ENCODE measurements at regions not wholly inside any gene's neighbourhood (a gene's known extent, or its start where the extent isn't known, plus 50 kb on each side); places are given as distances from the start of the nearest gene placed in this dataset.
"Not testable (repeated sequence)": the region's sequence is repeated elsewhere in the genome, so short reads cannot be mapped to it uniquely, and the experiment has no call there.

- in situ Hi-C loops (cut with HindIII; ENCODE audit: low pct_unique_long_range_greater_than_20kb, low sequenced_read_pairs), result no loop called here
- TF ChIP-seq JUND (IDR thresholded peaks at IDR 0.05; ENCODE audit: low read depth), result no peak
- DNase-seq (ENCODE audit: low read depth in 1 of 2, low spot score in 1 of 2), result no peak
These were observed 122.5 kb upstream of the RBMS1 start for GRCh38 chr2:160616149-160616548.

GRCh38 chr2:160621748-160622147 is 128.1 kb upstream of the RBMS1 start:
- in situ Hi-C loops (cut with HindIII; ENCODE audit: low pct_unique_long_range_greater_than_20kb, low sequenced_read_pairs), result no loop called here
- DNase-seq (ENCODE audit: low read depth in 1 of 2, low spot score in 1 of 2), result no peak
- TF ChIP-seq JUND (IDR thresholded peaks at IDR 0.05; ENCODE audit: low read depth), result no peak

- in situ Hi-C loops (cut with HindIII; ENCODE audit: low pct_unique_long_range_greater_than_20kb, low sequenced_read_pairs); DNase-seq (ENCODE audit: low read depth in 1 of 2, low spot score in 1 of 2): not testable (repeated sequence)
These were observed 134.5 kb upstream of the RBMS1 start for GRCh38 chr2:160628020-160628637.

GRCh38 chr2:160628811-160629210 is 135.2 kb upstream of the RBMS1 start:
- DNase-seq (ENCODE audit: low read depth in 1 of 2, low spot score in 1 of 2), result no peak
- no peak for TF ChIP-seq JUND (IDR thresholded peaks at IDR 0.05; ENCODE audit: low read depth)
- in situ Hi-C loops (cut with HindIII; ENCODE audit: low pct_unique_long_range_greater_than_20kb, low sequenced_read_pairs), result no loop called here

GRCh38 chr2:160630801-160631590 is 137.4 kb upstream of the RBMS1 start:
- TF ChIP-seq JUND (IDR thresholded peaks at IDR 0.05; ENCODE audit: low read depth), result no peak
- no peak for DNase-seq (ENCODE audit: low read depth in 1 of 2, low spot score in 1 of 2)
- in situ Hi-C loops (cut with HindIII; ENCODE audit: low pct_unique_long_range_greater_than_20kb, low sequenced_read_pairs), result no loop called here

- TF ChIP-seq JUND (IDR thresholded peaks at IDR 0.05; ENCODE audit: low read depth), result peak; percentile 68; the same call in 1 of the 2 replicates
- peak in 1 of 2 experiments; percentile 80 for DNase-seq (ENCODE audit: low read depth in 1 of 2, low spot score in 1 of 2)
- in situ Hi-C loops (cut with HindIII; ENCODE audit: low pct_unique_long_range_greater_than_20kb, low sequenced_read_pairs), result no loop called here
These were observed 138.7 kb upstream of the RBMS1 start for GRCh38 chr2:160632084-160632975.

GRCh38 chr2:160634436-160634835 is 140.8 kb upstream of the RBMS1 start:
- peak in 1 of 2 experiments; percentile 82 for DNase-seq (ENCODE audit: low read depth in 1 of 2, low spot score in 1 of 2)
- in situ Hi-C loops (cut with HindIII; ENCODE audit: low pct_unique_long_range_greater_than_20kb, low sequenced_read_pairs), result no loop called here
- TF ChIP-seq JUND (IDR thresholded peaks at IDR 0.05; ENCODE audit: low read depth), result no peak

- in situ Hi-C loops (cut with HindIII; ENCODE audit: low pct_unique_long_range_greater_than_20kb, low sequenced_read_pairs), result no loop called here
- no peak for DNase-seq (ENCODE audit: low read depth in 1 of 2, low spot score in 1 of 2)
- TF ChIP-seq JUND (IDR thresholded peaks at IDR 0.05; ENCODE audit: low read depth), result no peak
These were observed 141.9 kb upstream of the RBMS1 start for GRCh38 chr2:160635488-160635887.

- no peak for TF ChIP-seq JUND (IDR thresholded peaks at IDR 0.05; ENCODE audit: low read depth)
- in situ Hi-C loops (cut with HindIII; ENCODE audit: low pct_unique_long_range_greater_than_20kb, low sequenced_read_pairs), result no loop called here
- no peak for DNase-seq (ENCODE audit: low read depth in 1 of 2, low spot score in 1 of 2)
These were observed 145.9 kb upstream of the RBMS1 start for GRCh38 chr2:160639472-160639871.

- peak; percentile 22 to 83 for DNase-seq (ENCODE audit: low read depth in 1 of 2, low spot score in 1 of 2)
- in situ Hi-C loops (cut with HindIII; ENCODE audit: low pct_unique_long_range_greater_than_20kb, low sequenced_read_pairs), result no loop called here
- TF ChIP-seq JUND (IDR thresholded peaks at IDR 0.05; ENCODE audit: low read depth), result no peak
These were observed 153.3 kb upstream of the RBMS1 start for GRCh38 chr2:160646684-160647444.

GRCh38 chr2:160647967-160648685 is 154.5 kb upstream of the RBMS1 start:
- peak; percentile 18 to 35 for DNase-seq (ENCODE audit: low read depth in 1 of 2, low spot score in 1 of 2)
- TF ChIP-seq JUND (IDR thresholded peaks at IDR 0.05; ENCODE audit: low read depth), result no peak
- in situ Hi-C loops (cut with HindIII; ENCODE audit: low pct_unique_long_range_greater_than_20kb, low sequenced_read_pairs), result no loop called here

All from T47D (cell line).